GM12878 (cell line): ENCODE measurements at regions not wholly inside any gene's neighbourhood (a gene's known extent, or its start where the extent isn't known, plus 50 kb on each side); places are given as distances from the start of the nearest gene placed in this dataset.

ENCODE experiments used
- ATAC-seq: fragments of 200-7000 bp; cut with Tn5 transposase; 3 replicates; pipeline ENCODE4 v1.9.1; 2020; ENCODE audit warnings: mild to moderate bottlenecking, moderate library complexity
- BruUV-seq: library from RNA; stranded (reverse); fragments of 400-500 nt; replicated peaks from 2 replicates; lab custom pipeline; 2021; lab: Mats Ljungman, UMichigan
- CTCF ChIA-PET: fragments of 300-600 bp; sonication (Branson Sonifier 250); formaldehyde crosslinking; extraction: SDS; loops from one replicate; lab custom pipeline; 2021; ENCODE audit warnings: inconsistent platforms; lab: Yijun Ruan, JAX
- POLR2A ChIA-PET: fragments of 350-600 bp; formaldehyde crosslinking; extraction: SDS; loops from one replicate; lab custom pipeline; 2021; ENCODE audit warnings: inconsistent platforms; lab: Charles Lee
- RAD21 ChIA-PET: fragments of 300-600 bp; sonication (Branson Sonifier 250); formaldehyde crosslinking; loops from one replicate; lab custom pipeline; 2023; ENCODE audit warnings: antibody characterized with exemption; ENCODE audit not compliant: unreplicated experiment; lab: Charles Lee
- SMC1A ChIA-PET: fragments of 300-600 bp; sonication (Branson Sonifier 250); formaldehyde crosslinking; loops from one replicate; lab custom pipeline; 2023; ENCODE audit not compliant: unreplicated experiment, uncharacterized antibody; lab: Charles Lee
- DNase-seq: peaks from one replicate; pipeline ENCODE4 v3.0.0-alpha.2; 2011; ENCODE audit warnings: low read depth, low spot score
- FAIRE-seq: peaks from 3 replicates; lab custom pipeline; 2011; peaks lifted over from hg19 to GRCh38; lab: Jason Lieb, UNC
- H2AFZ ChIP-seq: 2 replicates; pipeline ENCODE4 v1.6.0; 2011; ENCODE audit warnings: low read depth, low read length, control low read depth; ENCODE audit not compliant: control insufficient read depth
- H3K27ac ChIP-seq: 2 replicates; pipeline ENCODE4 v1.5.1; 2011; ENCODE audit warnings: control low read depth; ENCODE audit not compliant: control insufficient read depth, insufficient read depth
- H3K27me3 ChIP-seq, 2 experiments: replicated peaks in 1 of 2; 2 replicates each; pipeline versions ENCODE4 v1.6.0 to v1.6.1; 2011; ENCODE audit warnings: low read length in 1 of 2; ENCODE audit not compliant: control insufficient read depth in 2 of 2, insufficient read depth in 2 of 2
- H3K36me3 ChIP-seq, 2 experiments: 2 replicates each; pipeline ENCODE4 v1.5.1; 2011; ENCODE audit warnings: low read length in 1 of 2; ENCODE audit not compliant: control insufficient read depth in 2 of 2, insufficient read depth in 2 of 2
- H3K4me1 ChIP-seq: 2 replicates; pipeline ENCODE4 v1.6.1; 2011; ENCODE audit warnings: mild to moderate bottlenecking, low read length, moderate library complexity, mixed read lengths; ENCODE audit not compliant: control insufficient read depth, insufficient read depth
- H3K4me2 ChIP-seq: 2 replicates; pipeline ENCODE4 v1.6.0; 2011; ENCODE audit warnings: control low read depth; ENCODE audit not compliant: control insufficient read depth, insufficient read depth
- H3K4me3 ChIP-seq: fragments of 200-600 bp; sonication (generic); 2 replicates; pipeline ENCODE4 v1.5.1; 2016
- H3K79me2 ChIP-seq: 2 replicates; pipeline ENCODE4 v1.6.0; 2011; ENCODE audit warnings: low read length; ENCODE audit not compliant: control insufficient read depth, insufficient read depth
- H3K9ac ChIP-seq: 2 replicates; pipeline ENCODE4 v1.8.0; 2011; ENCODE audit warnings: low read length, control low read depth, mixed read lengths; ENCODE audit not compliant: control insufficient read depth, insufficient read depth
- H3K9me3 ChIP-seq: replicated peaks from 3 replicates; pipeline ENCODE4 v1.5.1; 2011; ENCODE audit warnings: mild to moderate bottlenecking, low read length; ENCODE audit not compliant: control insufficient read depth, insufficient read depth
- H4K20me1 ChIP-seq: 2 replicates; pipeline ENCODE4 v1.6.0; 2011; ENCODE audit not compliant: control insufficient read depth, insufficient read depth
- CUX1 ChIP-seq: IDR thresholded peaks from 2 replicates; pipeline ENCODE4 v1.6.1; 2012; ENCODE audit warnings: improper control_type of control experiment, low read depth, low read length; ENCODE audit not compliant: insufficient replicate concordance
- USF2 ChIP-seq: IDR thresholded peaks from 2 replicates; pipeline ENCODE4 v1.6.1; 2011; ENCODE audit warnings: low read depth, low read length, improper control_type of control experiment, borderline replicate concordance
- ZSCAN29 ChIP-seq: fragments of 450-650 bp; IDR thresholded peaks from 2 replicates; pipeline ENCODE4 v1.6.1; 2017; ENCODE audit warnings: mild to moderate bottlenecking, moderate library complexity
- WGBS: methylation state at CpG from one replicate; pipeline ENCODE4 v1.1.6; 2016; ENCODE audit warnings: low lambda C conversion rate; ENCODE audit not compliant: insufficient replicate concordance, insufficient coverage; ENCODE audit errors: missing lambda C conversion rate; 5-methylcytosine and 5-hydroxymethylcytosine counted together
- in situ Hi-C: fragments of 300-500 bp; cut with MboI; formaldehyde crosslinking; loops from 9 replicates; pipeline ENCODE4 v1.14.3; 2018; ENCODE audit warnings: mixed read lengths
- intact Hi-C: fragments of 100-400 bp; cut with micrococcal nuclease; formaldehyde crosslinking; loops from one replicate; pipeline ENCODE4 v1.14.2; 2022; ENCODE audit not compliant: unreplicated experiment

- ChIA-PET POLR2A (no interaction called here), RAD21 (no interaction called here), SMC1A (no interaction called here), CTCF (no interaction called here)
- ATAC-seq (no peak), DNase-seq (no peak), FAIRE-seq (no peak)
- WGBS = 86% methylated on average over 8 of the region's 8 CpGs
- Histone ChIP-seq H3K9ac (no peak overlapping the region), H3K27ac (no peak overlapping the region), H3K4me1 (no peaks in the 10 kb centered on the region), H3K4me3 (no peak overlapping the region), H3K79me2 (no peaks in the 10 kb centered on the region), H3K27me3 (no peaks in the 10 kb centered on the region), H4K20me1 (no peaks in the 10 kb centered on the region), H2AFZ (no peak overlapping the region), H3K9me3 (no peaks in the 10 kb centered on the region), H3K36me3 (no peaks in the 10 kb centered on the region), H3K4me2 (no peak overlapping the region)
- TF ChIP-seq CUX1 (no peak), ZSCAN29 (no peak), USF2 (no peak)
- in situ Hi-C loops (no loop called here), intact Hi-C loops (no loop called here)
- BruUV-seq = no TSS peak
These were observed 186.2 kb downstream of the HS3ST3B1 start for GRCh38 chr17:14487068-14487467.
